GM12891 (cell line): ENCODE measurements at regions not wholly inside any gene's neighbourhood (a gene's known extent, or its start where the extent isn't known, plus 50 kb on each side); places are given as distances from the start of the nearest gene placed in this dataset.

Experiments
- POLR2A ChIP-seq: IDR thresholded peaks from 2 replicates; pipeline ENCODE4 v1.6.1; 2011; ENCODE audit warnings: low read depth, low read length, control low read depth
- POLR2AphosphoS5 ChIP-seq: IDR thresholded peaks from 2 replicates; pipeline ENCODE4 v1.6.1; 2011; ENCODE audit warnings: low read depth, low read length, control low read depth
- SPI1 ChIP-seq: IDR thresholded peaks from 2 replicates; pipeline ENCODE4 v1.6.1; 2011; ENCODE audit warnings: low read depth, low read length, control low read depth

- no peak for TF ChIP-seq POLR2A
- no peak for TF ChIP-seq POLR2AphosphoS5
- TF ChIP-seq SPI1, result no peak
Measured at GRCh38 chr4:20091781-20092180, 159.9 kb upstream of the SLIT2 start.
